ENCODE measurements at regions not wholly inside any gene's neighbourhood (a gene's known extent, or its start where the extent isn't known, plus 50 kb on each side); places are given as distances from the start of the nearest gene placed in this dataset.
"Not testable (repeated sequence)": the region's sequence is repeated elsewhere in the genome, so short reads cannot be mapped to it uniquely, and the experiment has no call there.

GRCh38 chr5:58016358-58016757, 443.5 kb downstream of the PLK2 start:
- no peak for DNase-seq (ENCODE audit: low spot score)
- in situ Hi-C loops (cut with HindIII; ENCODE audit: low sequenced_read_pairs), result no loop called here

- no peak for DNase-seq (ENCODE audit: low spot score)
- in situ Hi-C loops (cut with HindIII; ENCODE audit: low sequenced_read_pairs), result no loop called here
These were observed 444.7 kb downstream of the PLK2 start for GRCh38 chr5:58015175-58015574.

GRCh38 chr5:58013542-58014258, 446.2 kb downstream of the PLK2 start:
- in situ Hi-C loops (cut with HindIII; ENCODE audit: low sequenced_read_pairs), result no loop called here
- DNase-seq (ENCODE audit: low spot score), result no peak

GRCh38 chr5:58012801-58013315, 447.0 kb downstream of the PLK2 start:
- no peak for DNase-seq (ENCODE audit: low spot score)
- in situ Hi-C loops (cut with HindIII; ENCODE audit: low sequenced_read_pairs), result no loop called here

- in situ Hi-C loops (cut with HindIII; ENCODE audit: low sequenced_read_pairs), result no loop called here
- no peak for DNase-seq (ENCODE audit: low spot score)
These were observed 447.8 kb downstream of the PLK2 start for GRCh38 chr5:58012102-58012501.

- in situ Hi-C loops (cut with HindIII; ENCODE audit: low sequenced_read_pairs), result no loop called here
- DNase-seq (ENCODE audit: low spot score), result no peak
These were observed 448.6 kb downstream of the PLK2 start for GRCh38 chr5:58011301-58011700.

- in situ Hi-C loops (cut with HindIII; ENCODE audit: low sequenced_read_pairs), result no loop called here
- no peak for DNase-seq (ENCODE audit: low spot score)
These were observed 450.1 kb downstream of the PLK2 start for GRCh38 chr5:58009754-58010153.

GRCh38 chr5:58002323-58002722, 457.6 kb downstream of the PLK2 start:
- in situ Hi-C loops (cut with HindIII; ENCODE audit: low sequenced_read_pairs), result no loop called here
- no peak for DNase-seq (ENCODE audit: low spot score)

GRCh38 chr5:57993866-57994265, 466.0 kb downstream of the PLK2 start:
- in situ Hi-C loops (cut with HindIII; ENCODE audit: low sequenced_read_pairs), result no loop called here
- no peak for DNase-seq (ENCODE audit: low spot score)

GRCh38 chr5:57989378-57989777, 470.5 kb downstream of the PLK2 start:
- in situ Hi-C loops (cut with HindIII; ENCODE audit: low sequenced_read_pairs), result no loop called here
- DNase-seq (ENCODE audit: low spot score), result no peak

- in situ Hi-C loops (cut with HindIII; ENCODE audit: low sequenced_read_pairs), result no loop called here
These were observed 471.1 kb downstream of the PLK2 start for GRCh38 chr5:57988813-57989212.

GRCh38 chr5:57987552-57987951, 472.3 kb downstream of the PLK2 start:
- in situ Hi-C loops (cut with HindIII; ENCODE audit: low sequenced_read_pairs), result no loop called here
- DNase-seq (ENCODE audit: low spot score), result no peak

More at GRCh38 chr5:57988813-57989212, 471.1 kb downstream of the PLK2 start:
- DNase-seq (ENCODE audit: low spot score), result no peak

- in situ Hi-C loops (cut with HindIII; ENCODE audit: low sequenced_read_pairs), result no loop called here
- no peak for DNase-seq (ENCODE audit: low spot score)
These were observed 473.0 kb downstream of the PLK2 start for GRCh38 chr5:57986761-57987341.

- DNase-seq (ENCODE audit: low spot score), result no peak
- in situ Hi-C loops (cut with HindIII; ENCODE audit: low sequenced_read_pairs), result no loop called here
These were observed 476.5 kb downstream of the PLK2 start for GRCh38 chr5:57983426-57983825.

- in situ Hi-C loops (cut with HindIII; ENCODE audit: low sequenced_read_pairs), result no loop called here
- DNase-seq (ENCODE audit: low spot score), result no peak
These were observed 480.2 kb downstream of the PLK2 start for GRCh38 chr5:57979671-57980070.

- in situ Hi-C loops (cut with HindIII; ENCODE audit: low sequenced_read_pairs), result no loop called here
These were observed 483.4 kb downstream of the PLK2 start for GRCh38 chr5:57976506-57976905.

GRCh38 chr5:57972099-57972498, 487.8 kb downstream of the PLK2 start:
- in situ Hi-C loops (cut with HindIII; ENCODE audit: low sequenced_read_pairs), result not testable (repeated sequence)

More at GRCh38 chr5:57976506-57976905, 483.4 kb downstream of the PLK2 start:
- DNase-seq (ENCODE audit: low spot score), result no peak

GRCh38 chr5:57960569-57960968, 478.0 kb upstream of the ACTBL2 start:
- no peak for DNase-seq (ENCODE audit: low spot score)
- in situ Hi-C loops (cut with HindIII; ENCODE audit: low sequenced_read_pairs), result no loop called here

More at GRCh38 chr5:57972099-57972498, 487.8 kb downstream of the PLK2 start:
- not testable (repeated sequence) for DNase-seq (ENCODE audit: low spot score)

- in situ Hi-C loops (cut with HindIII; ENCODE audit: low sequenced_read_pairs), result no loop called here
- no peak for DNase-seq (ENCODE audit: low spot score)
These were observed 474.0 kb upstream of the ACTBL2 start for GRCh38 chr5:57956636-57957035.

- in situ Hi-C loops (cut with HindIII; ENCODE audit: low sequenced_read_pairs), result no loop called here
- DNase-seq (ENCODE audit: low spot score), result no peak
These were observed 472.9 kb upstream of the ACTBL2 start for GRCh38 chr5:57955511-57955910.

- DNase-seq (ENCODE audit: low spot score), result no peak
- in situ Hi-C loops (cut with HindIII; ENCODE audit: low sequenced_read_pairs), result no loop called here
These were observed 471.2 kb upstream of the ACTBL2 start for GRCh38 chr5:57953792-57954191.
